ENCODE measurements at regions not wholly inside any gene's neighbourhood (a gene's known extent, or its start where the extent isn't known, plus 50 kb on each side); places are given as distances from the start of the nearest gene placed in this dataset.

DNA sequence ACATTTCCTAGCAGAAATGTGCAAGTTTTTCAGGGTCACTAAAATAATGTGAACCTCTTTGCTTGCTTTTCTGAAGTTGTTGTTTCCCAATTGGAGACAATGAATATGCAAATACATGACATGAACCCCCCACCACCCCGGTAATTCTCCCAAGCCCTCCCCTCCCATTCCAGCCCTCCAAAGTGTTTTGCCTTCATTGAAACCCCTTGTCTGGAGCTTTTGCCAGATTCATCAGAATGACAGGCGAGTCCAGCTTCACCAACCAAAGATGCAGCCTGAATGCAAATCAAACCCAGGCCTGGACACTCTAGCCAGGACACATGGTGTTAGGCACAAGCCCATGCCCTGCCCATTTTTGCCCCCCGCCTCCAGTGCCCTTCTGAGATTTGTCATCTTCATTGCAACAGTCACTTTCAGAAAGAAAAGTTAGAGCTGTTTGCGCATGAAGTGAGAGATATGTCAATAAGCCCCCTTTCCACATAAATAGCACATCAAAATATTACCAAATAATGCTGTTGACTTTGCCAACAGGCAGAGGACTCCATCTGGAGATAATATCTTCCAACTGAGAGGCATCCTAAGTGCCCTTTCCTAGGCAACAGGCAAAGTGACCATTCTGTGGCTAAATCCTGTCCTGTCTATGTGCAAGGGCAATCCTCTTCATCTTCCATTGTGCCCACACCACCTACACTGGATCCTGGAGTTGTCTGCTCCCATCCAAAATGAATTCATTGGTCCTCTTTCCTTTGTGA lies 145.6 kb upstream of the NFIA start:
- no peak overlapping the region for H3K4me3 ChIP-seq (ENCODE audit: low read length)
- no peaks in the 10 kb centered on the region for H3K27me3 ChIP-seq (ENCODE audit: low read length)
- H3K36me3 ChIP-seq (ENCODE audit: insufficient read depth, low read length) = no peaks in the 10 kb centered on the region
- H3K4me2 ChIP-seq (ENCODE audit: low read depth, low read length, poor library complexity, severe bottlenecking) = no peak overlapping the region
- no peaks in the 10 kb centered on the region for H3K79me2 ChIP-seq (ENCODE audit: low read length)
- no peaks in the 10 kb centered on the region for H3K9me2 ChIP-seq (replicated peaks; ENCODE audit: insufficient read depth, low read length)
- H3K9me3 ChIP-seq (ENCODE audit: low read length) = no peaks in the 10 kb centered on the region
- H3K27ac ChIP-seq (ENCODE audit: low read length) = no peak overlapping the region
- no peaks in the 10 kb centered on the region for H4K20me1 ChIP-seq (ENCODE audit: insufficient read depth, low read depth, low read length)
- no peaks in the 10 kb centered on the region for H3K4me1 ChIP-seq (ENCODE audit: low read length)
- H3K9ac ChIP-seq (ENCODE audit: low read length) = no peak overlapping the region
- no peak for DNase-seq
- H2AFZ ChIP-seq (ENCODE audit: low read length) = no peak overlapping the region

DNA sequence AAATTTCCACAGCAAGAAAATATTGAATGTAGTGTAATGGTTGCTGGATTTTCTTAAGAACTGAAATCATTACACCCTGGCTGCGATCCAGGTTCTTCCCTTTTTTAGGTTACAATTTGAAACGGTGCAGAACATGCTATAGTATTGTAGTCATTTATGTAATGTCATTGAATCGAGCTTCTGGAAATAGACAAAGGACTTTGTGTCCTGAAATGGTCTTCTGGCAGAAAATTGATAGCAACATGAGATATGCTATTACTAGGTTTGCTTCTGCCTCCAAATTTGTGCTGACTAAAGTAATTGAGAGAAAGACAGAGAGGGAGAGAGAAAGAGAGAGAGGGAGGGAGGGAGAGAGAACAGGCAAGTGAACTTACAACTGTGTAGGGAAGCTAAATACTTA lies 146.2 kb upstream of the NFIA start:
- no peaks in the 10 kb centered on the region for H3K79me2 ChIP-seq (ENCODE audit: low read length)
- no peaks in the 10 kb centered on the region for H3K27me3 ChIP-seq (ENCODE audit: low read length)
- H3K4me3 ChIP-seq (ENCODE audit: low read length) = no peak overlapping the region
- H3K27ac ChIP-seq (ENCODE audit: low read length) = no peak overlapping the region
- H3K9me2 ChIP-seq (replicated peaks; ENCODE audit: insufficient read depth, low read length) = no peaks in the 10 kb centered on the region
- H4K20me1 ChIP-seq (ENCODE audit: insufficient read depth, low read depth, low read length) = no peaks in the 10 kb centered on the region
- no peak overlapping the region for H2AFZ ChIP-seq (ENCODE audit: low read length)
- no peaks in the 10 kb centered on the region for H3K4me1 ChIP-seq (ENCODE audit: low read length)
- H3K9me3 ChIP-seq (ENCODE audit: low read length) = no peaks in the 10 kb centered on the region
- no peaks in the 10 kb centered on the region for H3K36me3 ChIP-seq (ENCODE audit: insufficient read depth, low read length)
- no peak overlapping the region for H3K4me2 ChIP-seq (ENCODE audit: low read depth, low read length, poor library complexity, severe bottlenecking)
- no peak overlapping the region for H3K9ac ChIP-seq (ENCODE audit: low read length)
- DNase-seq = no peak

DNA sequence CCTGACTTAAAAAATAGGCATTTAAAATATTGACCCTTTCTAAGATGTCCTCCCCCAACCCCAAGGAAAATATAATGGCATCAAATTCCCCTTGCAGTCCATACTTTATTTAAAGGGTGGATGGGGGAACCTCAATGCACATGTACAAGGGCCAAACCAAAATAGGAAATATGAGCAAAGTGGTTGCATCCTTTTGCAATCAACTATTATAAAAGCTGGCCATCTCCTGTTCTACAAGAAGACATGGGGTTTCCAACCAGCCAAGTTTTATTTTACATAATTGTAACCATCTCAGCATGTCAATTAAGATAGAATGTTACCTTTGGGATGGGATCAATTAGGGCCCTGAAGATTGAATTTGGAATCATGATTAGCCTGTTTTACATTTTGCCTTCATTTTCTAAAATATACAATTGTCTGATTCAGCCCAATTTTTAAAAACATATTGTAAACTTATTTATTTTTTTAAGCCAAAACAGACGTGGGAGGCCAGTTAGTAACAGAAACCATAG lies 146.7 kb upstream of the NFIA start:
- Histone ChIP-seq H3K27ac (ENCODE audit: low read length) (no peak overlapping the region), H3K9ac (ENCODE audit: low read length) (no peak overlapping the region), H3K36me3 (ENCODE audit: insufficient read depth, low read length) (no peaks in the 10 kb centered on the region), H3K4me3 (ENCODE audit: low read length) (no peak overlapping the region), H3K27me3 (ENCODE audit: low read length) (no peaks in the 10 kb centered on the region), H3K4me1 (ENCODE audit: low read length) (no peaks in the 10 kb centered on the region), H4K20me1 (ENCODE audit: insufficient read depth, low read depth, low read length) (no peaks in the 10 kb centered on the region), H2AFZ (ENCODE audit: low read length) (no peak overlapping the region), H3K9me2 (replicated peaks; ENCODE audit: insufficient read depth, low read length) (no peaks in the 10 kb centered on the region), H3K9me3 (ENCODE audit: low read length) (no peaks in the 10 kb centered on the region), H3K79me2 (ENCODE audit: low read length) (no peaks in the 10 kb centered on the region), H3K4me2 (ENCODE audit: low read depth, low read length, poor library complexity, severe bottlenecking) (no peak overlapping the region)
- no peak for DNase-seq

DNA sequence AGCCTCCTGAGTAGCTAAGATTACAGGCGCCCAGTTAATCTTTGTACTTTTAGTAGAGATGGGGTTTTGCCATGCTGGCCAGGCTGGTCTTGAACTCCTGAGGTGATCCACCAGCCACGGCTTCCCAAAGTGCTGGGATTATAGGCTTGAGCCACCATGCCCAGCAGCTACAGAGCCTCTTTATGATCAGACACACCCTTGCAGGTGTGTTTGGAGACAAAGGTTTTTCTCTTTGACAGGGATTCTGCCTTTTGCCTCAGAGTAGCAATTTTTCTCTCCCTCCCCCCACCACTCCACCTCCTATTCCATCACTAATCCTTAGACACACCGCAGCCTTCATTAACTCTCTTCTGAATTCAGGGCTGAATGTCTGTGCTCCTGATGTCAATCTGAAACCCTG lies 152.2 kb upstream of the NFIA start:
- no peaks in the 10 kb centered on the region for H3K36me3 ChIP-seq (ENCODE audit: insufficient read depth, low read length)
- H3K4me3 ChIP-seq (ENCODE audit: low read length) = no peak overlapping the region
- no peak for DNase-seq
- no peaks in the 10 kb centered on the region for H3K27me3 ChIP-seq (ENCODE audit: low read length)
- no peak overlapping the region for H3K4me2 ChIP-seq (ENCODE audit: low read depth, low read length, poor library complexity, severe bottlenecking)
- H3K4me1 ChIP-seq (ENCODE audit: low read length) = no peaks in the 10 kb centered on the region
- H4K20me1 ChIP-seq (ENCODE audit: insufficient read depth, low read depth, low read length) = no peaks in the 10 kb centered on the region
- H3K79me2 ChIP-seq (ENCODE audit: low read length) = no peaks in the 10 kb centered on the region
- no peak overlapping the region for H2AFZ ChIP-seq (ENCODE audit: low read length)
- no peak overlapping the region for H3K27ac ChIP-seq (ENCODE audit: low read length)
- no peaks in the 10 kb centered on the region for H3K9me3 ChIP-seq (ENCODE audit: low read length)
- H3K9me2 ChIP-seq (replicated peaks; ENCODE audit: insufficient read depth, low read length) = no peaks in the 10 kb centered on the region
- H3K9ac ChIP-seq (ENCODE audit: low read length) = no peak overlapping the region

DNA sequence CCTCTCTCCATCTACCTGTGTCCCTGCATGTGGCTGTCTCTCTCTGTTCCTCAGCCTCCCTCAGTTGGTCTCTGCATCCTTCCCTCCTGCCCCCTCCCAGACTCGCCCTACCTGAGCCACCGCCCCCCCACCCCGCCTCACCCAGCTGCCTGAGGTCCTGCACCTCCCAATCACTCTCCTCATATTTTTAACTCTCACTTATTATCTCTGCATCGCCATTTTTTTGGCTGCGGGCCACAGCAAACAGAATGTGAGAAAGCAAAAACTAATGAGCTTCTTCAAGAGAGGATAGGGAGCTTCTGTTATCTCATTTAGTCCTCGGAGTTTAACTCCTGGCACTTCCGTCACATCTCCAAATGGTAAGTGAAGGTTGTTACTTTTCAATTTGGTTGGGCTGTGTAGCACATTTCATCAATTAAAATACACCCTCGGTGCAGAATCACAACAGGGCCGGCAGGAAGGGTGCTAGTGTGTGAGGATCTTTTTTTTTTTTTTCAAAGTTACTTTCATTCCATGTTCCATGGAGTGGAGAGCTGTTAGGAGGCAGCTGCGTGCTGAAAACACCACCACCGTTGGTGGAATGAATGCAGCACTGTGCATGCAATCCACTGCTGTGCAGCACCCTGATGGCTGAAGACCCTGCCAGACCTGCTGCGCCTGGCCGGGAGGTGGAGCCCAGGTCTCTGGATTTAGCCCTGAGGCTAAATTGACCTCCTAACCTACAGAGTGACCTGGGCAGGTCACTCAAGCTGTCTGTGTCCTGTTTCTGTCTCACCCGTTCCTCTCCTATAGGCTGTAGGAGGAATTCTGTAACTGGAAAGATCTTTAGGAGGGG lies 157.2 kb upstream of the NFIA start:
- no peaks in the 10 kb centered on the region for H3K9me3 ChIP-seq (ENCODE audit: low read length)
- H3K9me2 ChIP-seq (replicated peaks; ENCODE audit: insufficient read depth, low read length) = no peaks in the 10 kb centered on the region
- H3K36me3 ChIP-seq (ENCODE audit: insufficient read depth, low read length) = no peaks in the 10 kb centered on the region
- no peak for DNase-seq
- H3K27me3 ChIP-seq (ENCODE audit: low read length) = no peaks in the 10 kb centered on the region
- H3K4me2 ChIP-seq (ENCODE audit: low read depth, low read length, poor library complexity, severe bottlenecking) = no peak overlapping the region
- no peak overlapping the region for H3K4me3 ChIP-seq (ENCODE audit: low read length)
- no peak overlapping the region for H3K27ac ChIP-seq (ENCODE audit: low read length)
- H4K20me1 ChIP-seq (ENCODE audit: insufficient read depth, low read depth, low read length) = no peaks in the 10 kb centered on the region
- H3K79me2 ChIP-seq (ENCODE audit: low read length) = no peaks in the 10 kb centered on the region
- H3K4me1 ChIP-seq (ENCODE audit: low read length) = no peaks in the 10 kb centered on the region
- H3K9ac ChIP-seq (ENCODE audit: low read length) = no peak overlapping the region
- H2AFZ ChIP-seq (ENCODE audit: low read length) = no peak overlapping the region

DNA sequence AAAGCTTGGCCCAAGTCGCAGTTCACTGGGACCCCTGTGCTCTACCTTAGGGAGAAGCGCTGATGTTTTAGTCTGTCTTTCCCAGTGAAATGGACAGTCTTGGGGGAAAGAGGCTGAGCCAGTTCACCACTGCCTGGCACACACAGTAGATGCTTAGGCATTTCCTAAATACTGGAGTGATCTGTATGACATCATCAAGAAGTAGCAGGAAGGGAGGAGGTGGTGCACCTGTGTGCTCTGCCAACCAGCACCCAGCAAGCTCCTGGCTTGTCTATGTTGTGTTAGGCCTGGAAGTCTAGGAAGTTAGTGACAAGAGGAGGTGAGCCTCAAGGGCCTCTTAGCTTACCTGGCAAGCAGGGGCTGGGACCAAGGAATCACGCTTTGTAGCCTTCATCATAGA lies 158.2 kb upstream of the NFIA start:
- H3K9me3 ChIP-seq (ENCODE audit: low read length) = no peaks in the 10 kb centered on the region
- no peak overlapping the region for H3K4me2 ChIP-seq (ENCODE audit: low read depth, low read length, poor library complexity, severe bottlenecking)
- no peak overlapping the region for H3K27ac ChIP-seq (ENCODE audit: low read length)

DNA sequence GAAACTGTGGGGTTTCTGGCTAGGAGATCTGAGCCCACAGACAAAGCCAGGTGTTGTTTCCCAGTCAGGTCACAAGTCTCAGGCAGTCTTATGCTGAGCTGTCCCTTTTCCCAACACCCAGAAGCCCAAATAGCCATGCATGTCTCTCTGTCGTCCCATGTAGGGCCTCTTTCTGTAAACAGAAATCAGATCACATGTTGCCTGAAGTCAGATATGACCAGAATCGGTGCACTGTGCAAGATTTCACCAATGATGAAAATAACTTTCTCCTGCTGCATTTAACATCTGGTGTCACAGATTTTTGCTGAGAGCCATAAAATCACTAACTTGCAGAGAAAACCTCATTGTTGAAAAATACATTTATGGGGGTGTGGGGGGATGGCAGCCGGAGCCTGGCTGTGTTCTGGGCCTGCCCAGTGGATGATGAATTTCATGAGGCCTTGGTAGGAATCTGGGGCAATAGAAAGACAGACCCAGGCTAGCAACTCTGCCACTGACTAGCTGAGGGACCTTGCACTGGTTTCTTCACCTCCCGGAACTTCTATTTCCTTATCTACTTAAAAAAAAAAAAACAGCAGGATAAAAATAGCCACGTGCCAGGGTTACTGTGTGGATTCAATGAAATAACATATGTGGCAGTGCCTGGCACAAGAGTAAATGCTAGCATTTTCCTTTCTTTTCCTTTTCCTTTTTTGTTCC lies 158.8 kb upstream of the NFIA start:
- no peak overlapping the region for H2AFZ ChIP-seq (ENCODE audit: low read length)
- H4K20me1 ChIP-seq (ENCODE audit: insufficient read depth, low read depth, low read length) = no peaks in the 10 kb centered on the region
- DNase-seq = no peak
- no peaks in the 10 kb centered on the region for H3K9me2 ChIP-seq (replicated peaks; ENCODE audit: insufficient read depth, low read length)
- H3K79me2 ChIP-seq (ENCODE audit: low read length) = no peaks in the 10 kb centered on the region
- no peaks in the 10 kb centered on the region for H3K9me3 ChIP-seq (ENCODE audit: low read length)
- no peak overlapping the region for H3K4me3 ChIP-seq (ENCODE audit: low read length)
- H3K9ac ChIP-seq (ENCODE audit: low read length) = no peak overlapping the region
- H3K27ac ChIP-seq (ENCODE audit: low read length) = no peak overlapping the region
- no peaks in the 10 kb centered on the region for H3K36me3 ChIP-seq (ENCODE audit: insufficient read depth, low read length)
- H3K4me2 ChIP-seq (ENCODE audit: low read depth, low read length, poor library complexity, severe bottlenecking) = no peak overlapping the region
- H3K27me3 ChIP-seq (ENCODE audit: low read length) = no peaks in the 10 kb centered on the region
- no peaks in the 10 kb centered on the region for H3K4me1 ChIP-seq (ENCODE audit: low read length)

More for the DNA sequence above, 158.2 kb upstream of the NFIA start:
- Histone ChIP-seq H3K4me3 (ENCODE audit: low read length) (no peak overlapping the region), H3K27me3 (ENCODE audit: low read length) (no peaks in the 10 kb centered on the region), H3K9ac (ENCODE audit: low read length) (no peak overlapping the region), H3K4me1 (ENCODE audit: low read length) (no peaks in the 10 kb centered on the region), H3K9me2 (replicated peaks; ENCODE audit: insufficient read depth, low read length) (no peaks in the 10 kb centered on the region), H3K79me2 (ENCODE audit: low read length) (no peaks in the 10 kb centered on the region), H4K20me1 (ENCODE audit: insufficient read depth, low read depth, low read length) (no peaks in the 10 kb centered on the region), H3K36me3 (ENCODE audit: insufficient read depth, low read length) (no peaks in the 10 kb centered on the region), H2AFZ (ENCODE audit: low read length) (no peak overlapping the region)
- DNase-seq = no peak

DNA sequence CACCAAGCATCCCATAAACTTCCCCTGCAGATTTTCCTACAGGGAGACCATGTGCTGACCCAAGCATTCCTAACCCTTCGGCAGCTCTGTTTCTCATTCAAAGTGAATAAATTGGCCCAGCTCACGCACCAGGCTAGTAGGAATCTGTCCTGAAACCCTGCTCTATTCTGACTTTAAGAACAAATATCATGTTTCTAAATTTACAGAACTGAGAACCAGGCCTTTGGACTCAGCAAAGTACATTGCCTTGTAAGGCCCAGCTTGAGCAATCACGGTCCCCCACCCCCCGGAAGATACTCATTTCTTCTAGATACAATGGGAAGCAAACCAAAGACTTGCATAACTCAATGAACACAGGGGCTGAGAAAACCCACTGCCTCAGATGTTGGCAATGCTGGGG lies 160.1 kb upstream of the NFIA start:
- no peak overlapping the region for H3K4me2 ChIP-seq (ENCODE audit: low read depth, low read length, poor library complexity, severe bottlenecking)

More for the DNA sequence above, 160.1 kb upstream of the NFIA start:
- Histone ChIP-seq H3K9me3 (ENCODE audit: low read length) (no peaks in the 10 kb centered on the region), H3K9me2 (replicated peaks; ENCODE audit: insufficient read depth, low read length) (no peaks in the 10 kb centered on the region), H2AFZ (ENCODE audit: low read length) (no peak overlapping the region), H3K79me2 (ENCODE audit: low read length) (no peaks in the 10 kb centered on the region), H3K36me3 (ENCODE audit: insufficient read depth, low read length) (no peaks in the 10 kb centered on the region), H4K20me1 (ENCODE audit: insufficient read depth, low read depth, low read length) (no peaks in the 10 kb centered on the region), H3K4me1 (ENCODE audit: low read length) (no peaks in the 10 kb centered on the region), H3K4me3 (ENCODE audit: low read length) (no peak overlapping the region), H3K9ac (ENCODE audit: low read length) (no peak overlapping the region), H3K27me3 (ENCODE audit: low read length) (no peaks in the 10 kb centered on the region), H3K27ac (ENCODE audit: low read length) (no peak overlapping the region)
- no peak for DNase-seq

Data from Karpas-422 (cell line).